Fibroblast of upper back skin (primary cell): ENCODE measurements at regions not wholly inside any gene's neighbourhood (a gene's known extent, or its start where the extent isn't known, plus 50 kb on each side); places are given as distances from the start of the nearest gene placed in this dataset.

Experiments
- DNase-seq: peaks from one replicate; pipeline ENCODE4 v3.0.0-alpha.2; 2013

DNA sequence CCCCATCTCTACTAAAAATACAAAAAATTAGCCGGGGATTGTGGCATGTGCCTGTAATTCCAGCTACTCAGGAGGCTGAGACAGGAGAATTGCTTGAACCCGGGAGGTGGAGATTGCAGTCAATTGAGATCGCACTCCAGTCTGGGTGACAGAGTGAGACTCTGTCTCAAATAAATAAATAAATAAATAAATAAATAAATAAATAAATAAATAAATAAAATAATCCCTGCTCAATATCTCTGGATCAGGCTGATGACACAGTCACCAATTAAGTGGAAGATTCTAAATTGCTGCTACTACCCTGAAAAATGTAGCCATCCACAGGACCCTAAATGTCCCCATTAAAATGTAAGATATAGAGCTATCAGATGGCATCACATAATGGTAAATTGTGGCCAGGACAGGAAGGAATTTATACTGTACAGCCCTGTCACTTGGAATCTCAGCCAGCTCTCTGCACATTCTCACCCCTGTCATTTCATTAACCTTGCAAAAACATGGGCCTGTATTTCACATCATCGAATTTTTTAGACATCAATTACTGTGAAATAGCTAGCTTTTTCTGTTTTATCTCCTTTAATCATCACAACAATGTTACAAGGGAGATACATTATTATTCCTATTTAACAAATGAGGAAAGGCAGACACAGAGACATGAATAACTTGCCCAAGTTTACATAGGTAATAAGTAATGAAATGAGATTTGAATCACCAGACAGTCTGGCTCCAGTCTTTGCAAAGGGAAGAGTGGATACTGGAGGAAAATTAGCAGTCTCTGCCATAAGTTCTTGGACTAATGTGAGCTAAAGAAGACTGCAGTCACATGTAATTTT is 56.7 kb upstream of the NTPCR start:
- no peak for DNase-seq

- no peak for DNase-seq
These were observed 56.0 kb upstream of the NTPCR start for GRCh38 chr1:232894436-232894835.

DNA sequence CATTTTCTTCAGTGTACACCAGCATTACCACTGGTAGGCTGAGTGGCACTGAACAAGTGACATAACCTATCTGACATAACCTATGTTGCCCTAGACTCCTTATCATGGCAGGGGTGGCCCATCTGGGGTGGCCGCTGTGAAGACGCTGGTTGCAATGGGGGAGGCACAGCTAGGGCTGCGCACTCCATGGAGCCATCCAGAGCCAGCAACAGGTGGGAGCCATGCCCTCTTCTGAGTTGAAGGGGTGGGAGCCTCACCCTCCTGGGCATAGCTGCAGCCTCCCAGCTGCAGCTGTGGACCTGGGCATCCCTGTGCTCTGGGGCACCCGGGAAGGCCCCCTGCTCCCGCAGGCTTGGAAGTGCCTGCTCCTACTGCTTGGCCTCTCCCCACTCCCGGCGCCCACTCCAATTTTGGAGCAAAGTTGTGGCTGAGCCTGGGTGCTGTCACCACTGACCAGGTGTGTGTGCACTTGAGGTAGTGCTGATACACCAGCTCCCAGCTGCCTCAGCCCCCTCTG is 52.4 kb upstream of the NTPCR start:
- DNase-seq = no peak

DNA sequence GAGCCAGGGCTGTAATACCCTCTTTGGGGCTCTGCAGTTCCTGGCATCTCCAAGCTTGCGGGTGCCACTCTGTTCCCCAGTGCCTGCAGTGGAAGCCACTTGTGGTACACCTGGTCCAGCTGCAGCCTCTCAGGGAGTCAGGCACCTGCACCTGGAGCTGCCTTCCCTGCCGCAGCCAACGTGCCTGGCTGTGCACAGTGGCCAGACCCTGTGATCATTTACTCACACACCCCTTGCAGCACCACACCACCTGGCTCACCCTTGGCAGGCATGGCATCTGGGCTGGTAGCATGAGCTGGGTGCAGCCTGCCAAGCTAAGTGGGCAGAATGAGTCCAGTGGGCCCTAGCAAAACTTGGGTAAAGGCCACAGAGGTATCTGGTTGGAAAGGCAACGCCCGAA is 51.1 kb upstream of the NTPCR start:
- no peak for DNase-seq

GRCh38 chr1:232899839-232900238 is 50.6 kb upstream of the NTPCR start:
- DNase-seq = no peak
